ENCODE measurements at regions not wholly inside any gene's neighbourhood (a gene's known extent, or its start where the extent isn't known, plus 50 kb on each side); places are given as distances from the start of the nearest gene placed in this dataset.

DNA sequence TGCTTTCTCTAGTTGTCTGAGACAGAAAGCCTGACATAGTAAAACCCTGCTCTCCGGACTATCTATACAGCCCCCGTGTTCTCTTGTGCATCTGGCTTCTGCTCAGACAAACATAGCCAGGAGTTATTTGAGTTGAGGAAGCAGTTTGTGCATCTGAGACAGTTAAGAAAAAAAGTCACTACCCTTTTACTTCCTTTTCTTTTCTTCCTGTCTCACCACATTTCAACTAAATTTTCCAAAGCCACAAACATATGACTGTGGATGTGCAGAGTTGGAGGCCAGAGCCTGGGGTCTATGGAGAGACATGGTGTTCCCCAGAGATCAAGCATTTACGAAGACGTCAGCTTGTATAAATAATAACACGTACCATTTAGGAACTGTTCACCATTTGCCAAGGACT, 158.5 kb upstream of the FGGY start:
- intact Hi-C loops (cut with DNase I; ENCODE audit: low total_unique reads): no loop called here
- Histone ChIP-seq H3K27me3 (replicated peaks in 1 of 7) (no peaks in the 10 kb centered on the region), H3K9me3 (no peaks in the 10 kb centered on the region), H3K27ac (no peak overlapping the region), H3K4me3 (no peak overlapping the region), H3K4me1 (peaks cover 3 to 50% (median 26%) of the 10 kb centered on the region in 6 donors), H3K36me3 (no peaks in the 10 kb centered on the region)
- no peak for DNase-seq
- 29 to 53% (median 38%) methylated on average over 5 of the region's 5 CpGs for WGBS, 5 donors
- TF ChIP-seq, protein P1, sequence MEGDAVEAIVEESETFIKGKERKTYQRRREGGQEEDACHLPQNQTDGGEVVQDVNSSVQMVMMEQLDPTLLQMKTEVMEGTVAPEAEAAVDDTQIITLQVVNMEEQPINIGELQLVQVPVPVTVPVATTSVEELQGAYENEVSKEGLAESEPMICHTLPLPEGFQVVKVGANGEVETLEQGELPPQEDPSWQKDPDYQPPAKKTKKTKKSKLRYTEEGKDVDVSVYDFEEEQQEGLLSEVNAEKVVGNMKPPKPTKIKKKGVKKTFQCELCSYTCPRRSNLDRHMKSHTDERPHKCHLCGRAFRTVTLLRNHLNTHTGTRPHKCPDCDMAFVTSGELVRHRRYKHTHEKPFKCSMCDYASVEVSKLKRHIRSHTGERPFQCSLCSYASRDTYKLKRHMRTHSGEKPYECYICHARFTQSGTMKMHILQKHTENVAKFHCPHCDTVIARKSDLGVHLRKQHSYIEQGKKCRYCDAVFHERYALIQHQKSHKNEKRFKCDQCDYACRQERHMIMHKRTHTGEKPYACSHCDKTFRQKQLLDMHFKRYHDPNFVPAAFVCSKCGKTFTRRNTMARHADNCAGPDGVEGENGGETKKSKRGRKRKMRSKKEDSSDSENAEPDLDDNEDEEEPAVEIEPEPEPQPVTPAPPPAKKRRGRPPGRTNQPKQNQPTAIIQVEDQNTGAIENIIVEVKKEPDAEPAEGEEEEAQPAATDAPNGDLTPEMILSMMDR (IDR thresholded peaks at IDR 0.05 in 8 of 11, conservative IDR thresholded peaks at IDR 0.05 in 3 of 11): no peak
- no peak for TF ChIP-seq POLR2AphosphoS5 (IDR thresholded peaks at IDR 0.05)
- no peak for TF ChIP-seq POLR2A (IDR thresholded peaks at IDR 0.05)

GRCh38 chr1:59139396-59139795, 157.5 kb upstream of the FGGY start:
- H3K36me3 ChIP-seq: no peaks in the 10 kb centered on the region
- H3K4me1 ChIP-seq: peaks cover 3 to 57% (median 30%) of the 10 kb centered on the region in 6 donors
- H3K9me3 ChIP-seq: no peaks in the 10 kb centered on the region
- no peaks in the 10 kb centered on the region for H3K27me3 ChIP-seq (replicated peaks in 1 of 7)
- no peak for DNase-seq
- TF ChIP-seq POLR2AphosphoS5 (IDR thresholded peaks at IDR 0.05) (no peak), POLR2A (IDR thresholded peaks at IDR 0.05) (no peak)
- TF ChIP-seq, protein P1 (IDR thresholded peaks at IDR 0.05 in 8 of 11, conservative IDR thresholded peaks at IDR 0.05 in 3 of 11): no peak
- H3K4me3 ChIP-seq: no peak overlapping the region
- H3K27ac ChIP-seq: no peak overlapping the region
- intact Hi-C loops (cut with DNase I; ENCODE audit: low total_unique reads): no loop called here
- WGBS, 5 donors: 73 to 94% (median 82%) methylated on average over 2 of the region's 2 CpGs

- intact Hi-C loops (cut with DNase I; ENCODE audit: low total_unique reads): loop anchor here (10.0 kb wide), 1 partner anchor 237 kb away; no protein-coding TSS in a partner anchor
- no peak for TF ChIP-seq POLR2A (IDR thresholded peaks at IDR 0.05)
- no peak for TF ChIP-seq POLR2AphosphoS5 (IDR thresholded peaks at IDR 0.05)
- 54 to 71% (median 66%) methylated on average over 4 of the region's 4 CpGs for WGBS, 5 donors
- DNase-seq: no peak
- H3K4me3 ChIP-seq: no peak overlapping the region
- H3K27ac ChIP-seq: peak overlapping the region in 5 of 8 donors; percentile 1 to 65 (median 50)
- H3K4me1 ChIP-seq: peaks cover 5 to 63% (median 36%) of the 10 kb centered on the region in 6 donors
- H3K36me3 ChIP-seq: no peaks in the 10 kb centered on the region
- H3K9me3 ChIP-seq: no peaks in the 10 kb centered on the region
- H3K27me3 ChIP-seq (replicated peaks in 1 of 7): no peaks in the 10 kb centered on the region
Observed at GRCh38 chr1:59141267-59141863, 155.5 kb upstream of the FGGY start.

DNA sequence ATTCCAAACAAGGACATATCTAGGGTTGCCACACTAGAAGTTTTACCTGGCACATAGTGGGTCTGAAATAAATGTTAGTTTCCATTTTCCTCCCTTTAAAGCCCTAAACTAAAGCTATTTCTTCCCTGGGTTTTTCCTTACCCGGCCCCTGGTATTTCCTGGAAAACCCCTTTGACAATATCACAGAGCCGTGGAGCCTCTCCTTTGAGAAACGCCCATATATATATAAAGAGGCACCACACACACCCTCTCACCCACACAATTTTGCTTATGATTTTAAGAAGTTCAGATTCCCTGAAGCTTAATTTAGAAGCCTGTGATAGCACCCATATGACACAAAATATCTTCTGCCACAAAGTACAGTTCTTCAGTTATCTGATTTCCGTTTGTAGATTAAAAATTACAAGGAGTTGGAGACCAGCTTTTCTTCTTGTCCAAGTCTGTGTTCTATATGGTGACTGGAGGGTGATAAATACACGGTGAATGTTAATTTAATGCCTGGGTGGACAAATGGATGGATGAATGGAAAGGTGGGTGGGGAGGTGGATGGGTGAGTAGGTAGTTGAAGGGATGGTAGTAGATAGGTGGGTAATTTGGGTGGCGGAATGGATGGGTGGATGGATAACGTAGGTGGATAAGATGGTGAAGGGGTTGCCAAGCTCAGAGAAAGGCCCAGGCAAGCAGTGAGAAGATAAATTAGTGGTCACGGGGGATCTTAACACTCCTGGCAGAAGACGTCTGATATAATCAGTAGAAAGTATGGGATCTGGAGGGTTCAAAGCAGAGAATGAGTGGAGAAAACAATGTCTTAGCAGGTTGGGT, 154.4 kb upstream of the FGGY start:
- intact Hi-C loops (cut with DNase I; ENCODE audit: low total_unique reads): loop anchor here (10.0 kb wide), 1 partner anchor 238 kb away; no protein-coding TSS in a partner anchor
- H3K9me3 ChIP-seq: no peaks in the 10 kb centered on the region
- H3K4me3 ChIP-seq: no peak overlapping the region
- H3K27me3 ChIP-seq (replicated peaks in 1 of 7): peaks cover 0 to 7% (median 0%) of the 10 kb centered on the region in 7 donors
- 66 to 72% (median 69%) methylated on average over 9 of the region's 9 CpGs for WGBS, 5 donors
- DNase-seq: no peak
- H3K4me1 ChIP-seq: peaks cover 15 to 67% (median 38%) of the 10 kb centered on the region in 6 donors
- no peaks in the 10 kb centered on the region for H3K36me3 ChIP-seq
- TF ChIP-seq POLR2A (IDR thresholded peaks at IDR 0.05) (no peak), POLR2AphosphoS5 (IDR thresholded peaks at IDR 0.05) (no peak)
- TF ChIP-seq, protein P1 (IDR thresholded peaks at IDR 0.05 in 8 of 11, conservative IDR thresholded peaks at IDR 0.05 in 3 of 11): no peak
- H3K27ac ChIP-seq: peak overlapping the region in 5 of 8 donors; percentile 17 to 52 (median 27)

All from spleen (tissue), 11 donors.